Omental fat pad (tissue), 3 donors: ENCODE measurements at regions not wholly inside any gene's neighbourhood (a gene's known extent, or its start where the extent isn't known, plus 50 kb on each side); places are given as distances from the start of the nearest gene placed in this dataset.

Experiments used
- ATAC-seq: fragments of 150-250 bp; one replicate; pipeline ENCODE4 v1.9.1; 2016; ENCODE audit warnings: mild to moderate bottlenecking, moderate library complexity; ENCODE audit not compliant: low FRiP score
- DNase-seq: peaks from one replicate; pipeline ENCODE4 v3.0.0-alpha.2; 2019; ENCODE audit warnings: low spot score
- TF ChIP-seq, protein P1 (sequence below), 3 donors: fragments of 450-650 bp; IDR thresholded peaks; one replicate each; pipeline ENCODE4 v1.5.1; 2016 to 2017; ENCODE audit warnings: antibody characterized with exemption in 3 of 3, mild to moderate bottlenecking in 3 of 3, moderate library complexity in 2 of 3

GRCh38 chr3:44045476-44046275 is 196.0 kb upstream of the TOPAZ1 start:
- ATAC-seq = no peak
- TF ChIP-seq, protein P1, sequence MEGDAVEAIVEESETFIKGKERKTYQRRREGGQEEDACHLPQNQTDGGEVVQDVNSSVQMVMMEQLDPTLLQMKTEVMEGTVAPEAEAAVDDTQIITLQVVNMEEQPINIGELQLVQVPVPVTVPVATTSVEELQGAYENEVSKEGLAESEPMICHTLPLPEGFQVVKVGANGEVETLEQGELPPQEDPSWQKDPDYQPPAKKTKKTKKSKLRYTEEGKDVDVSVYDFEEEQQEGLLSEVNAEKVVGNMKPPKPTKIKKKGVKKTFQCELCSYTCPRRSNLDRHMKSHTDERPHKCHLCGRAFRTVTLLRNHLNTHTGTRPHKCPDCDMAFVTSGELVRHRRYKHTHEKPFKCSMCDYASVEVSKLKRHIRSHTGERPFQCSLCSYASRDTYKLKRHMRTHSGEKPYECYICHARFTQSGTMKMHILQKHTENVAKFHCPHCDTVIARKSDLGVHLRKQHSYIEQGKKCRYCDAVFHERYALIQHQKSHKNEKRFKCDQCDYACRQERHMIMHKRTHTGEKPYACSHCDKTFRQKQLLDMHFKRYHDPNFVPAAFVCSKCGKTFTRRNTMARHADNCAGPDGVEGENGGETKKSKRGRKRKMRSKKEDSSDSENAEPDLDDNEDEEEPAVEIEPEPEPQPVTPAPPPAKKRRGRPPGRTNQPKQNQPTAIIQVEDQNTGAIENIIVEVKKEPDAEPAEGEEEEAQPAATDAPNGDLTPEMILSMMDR (IDR thresholded peaks at IDR 0.05) = no peak
- no peak for DNase-seq

- TF ChIP-seq, protein P1 (IDR thresholded peaks at IDR 0.05) = no peak
- no peak for ATAC-seq
- DNase-seq = no peak
These were observed 193.9 kb upstream of the TOPAZ1 start for GRCh38 chr3:44047796-44048195.

DNA sequence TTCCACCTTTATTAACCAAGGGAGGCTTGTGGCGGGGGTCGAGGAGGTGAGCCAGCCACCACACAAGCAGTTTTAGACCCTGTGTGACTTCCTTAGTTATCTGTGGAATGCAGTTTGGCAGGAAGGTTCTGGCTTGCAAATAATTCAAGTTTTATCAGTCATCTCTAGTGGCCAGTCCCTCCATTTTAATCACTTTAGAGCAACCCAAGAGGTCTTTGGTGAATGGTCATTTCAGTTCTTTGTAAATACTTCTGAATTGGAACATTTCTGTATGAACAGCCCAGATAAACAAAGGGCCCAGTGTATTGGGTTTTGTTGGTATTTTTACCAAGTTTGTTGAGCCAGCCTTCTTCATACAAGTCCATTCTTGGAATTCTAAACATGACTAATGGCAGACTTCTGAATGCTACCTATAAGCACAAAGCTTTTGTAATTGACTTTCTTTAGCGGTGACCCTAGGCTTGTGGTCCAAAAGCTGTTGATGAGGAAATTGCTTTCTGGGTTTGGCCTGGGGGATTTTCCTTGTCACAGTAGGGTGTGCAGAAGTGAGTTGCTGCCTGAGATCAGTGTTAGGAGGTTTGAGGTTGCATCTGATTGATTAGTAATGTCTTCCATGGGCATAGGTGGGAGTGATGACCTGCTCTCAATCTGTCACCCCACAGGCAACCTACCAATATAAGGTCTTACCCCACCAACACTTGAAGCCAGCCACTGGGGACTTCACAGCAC is 193.3 kb upstream of the TOPAZ1 start:
- ATAC-seq (no peak), DNase-seq (no peak)
- TF ChIP-seq, protein P1 (IDR thresholded peaks at IDR 0.05) = no peak

GRCh38 chr3:44048949-44049348 is 192.7 kb upstream of the TOPAZ1 start:
- DNase-seq = no peak
- no peak for ATAC-seq
- TF ChIP-seq, protein P1 (IDR thresholded peaks at IDR 0.05) = no peak

DNA sequence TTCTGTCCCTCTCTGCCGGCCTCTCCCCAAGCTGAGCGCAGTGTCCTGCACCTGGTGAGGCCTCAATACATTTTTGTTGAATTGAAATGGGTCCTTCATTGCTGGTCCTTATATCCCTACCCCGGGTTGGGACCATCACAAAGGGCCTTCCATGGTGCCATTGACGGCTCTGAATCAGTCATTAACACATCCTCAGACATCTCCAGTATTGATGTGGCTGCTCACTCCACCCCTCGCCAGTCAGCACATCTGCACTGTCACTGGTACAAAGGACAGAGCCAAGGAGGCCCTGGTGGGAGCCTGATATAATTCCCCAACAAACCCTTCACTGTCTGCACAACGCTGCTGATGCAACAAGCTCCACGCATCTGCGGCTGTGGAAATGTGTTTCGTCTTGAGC is 191.6 kb upstream of the TOPAZ1 start:
- DNase-seq = no peak
- TF ChIP-seq, protein P1 (IDR thresholded peaks at IDR 0.05) = no peak
- no peak for ATAC-seq

DNA sequence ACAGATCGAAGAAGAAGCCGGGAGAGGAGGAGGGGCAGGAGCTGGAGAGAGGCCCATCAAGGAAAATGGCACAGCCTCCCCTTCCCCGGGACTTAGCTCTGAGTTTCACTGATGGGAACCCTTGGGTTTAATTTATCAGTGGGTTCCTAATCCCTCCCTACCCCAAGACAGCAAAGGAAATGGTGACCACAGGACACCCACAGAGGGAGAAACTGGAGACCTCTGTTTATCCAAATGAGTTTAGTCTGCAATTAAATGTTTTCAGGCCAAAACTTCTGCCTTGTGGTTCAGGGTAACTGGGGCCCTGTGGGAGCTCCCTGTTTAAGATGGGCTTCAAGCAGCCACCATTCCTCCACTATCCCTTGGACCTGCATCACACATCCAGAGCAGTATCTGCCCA is 190.8 kb upstream of the TOPAZ1 start:
- DNase-seq (no peak), ATAC-seq (no peak)
- TF ChIP-seq, protein P1 (IDR thresholded peaks at IDR 0.05) = no peak
